GM12874 (cell line): ENCODE measurements at regions not wholly inside any gene's neighbourhood (a gene's known extent, or its start where the extent isn't known, plus 50 kb on each side); places are given as distances from the start of the nearest gene placed in this dataset.

Experiments used
- CTCF ChIP-seq: IDR thresholded peaks from 2 replicates; pipeline ENCODE4 v1.5.1; 2011; ENCODE audit warnings: low read depth, mild to moderate bottlenecking, control low read depth, low read length, moderate library complexity; ENCODE audit not compliant: insufficient read depth

GRCh38 chr5:124383693-124384092 lies 362.7 kb downstream of the ZNF608 start:
- no peak for TF ChIP-seq CTCF

GRCh38 chr5:124377386-124377785 lies 369.1 kb downstream of the ZNF608 start:
- TF ChIP-seq CTCF: no peak

GRCh38 chr5:124373883-124374282 lies 372.6 kb downstream of the ZNF608 start:
- no peak for TF ChIP-seq CTCF

- no peak for TF ChIP-seq CTCF
Measured at GRCh38 chr5:124372457-124372856, 374.0 kb downstream of the ZNF608 start.

GRCh38 chr5:124371111-124371706 lies 375.2 kb downstream of the ZNF608 start:
- TF ChIP-seq CTCF: no peak

- TF ChIP-seq CTCF: no peak
Measured at GRCh38 chr5:124370601-124371000, 375.8 kb downstream of the ZNF608 start.

- TF ChIP-seq CTCF: no peak
Measured at GRCh38 chr5:124365361-124365801, 381.1 kb downstream of the ZNF608 start.
